Daoy (cell line): ENCODE measurements at regions not wholly inside any gene's neighbourhood (a gene's known extent, or its start where the extent isn't known, plus 50 kb on each side); places are given as distances from the start of the nearest gene placed in this dataset.
"Not testable (repeated sequence)": the region's sequence is repeated elsewhere in the genome, so short reads cannot be mapped to it uniquely, and the experiment has no call there.

ENCODE experiments used
- DNase-seq: peaks from one replicate; pipeline ENCODE4 v3.0.0-alpha.2; 2015; ENCODE audit warnings: low read depth

GRCh38 chr21:28421716-28422524 is 570.8 kb downstream of the LTN1 start:
- no peak for DNase-seq

GRCh38 chr21:28419811-28420210 is 572.9 kb downstream of the LTN1 start:
- DNase-seq = no peak

- no peak for DNase-seq
Observed at GRCh38 chr21:28418726-28419514, 573.8 kb downstream of the LTN1 start.

- DNase-seq = no peak
Observed at GRCh38 chr21:28410256-28410655, 582.4 kb downstream of the LTN1 start.

GRCh38 chr21:28402616-28402989 is 590.1 kb downstream of the LTN1 start:
- no peak for DNase-seq

- no peak for DNase-seq
Observed at GRCh38 chr21:28397040-28397439, 595.6 kb downstream of the LTN1 start.

GRCh38 chr21:28396421-28396820 is 596.3 kb downstream of the LTN1 start:
- no peak for DNase-seq

- peak; percentile 5 for DNase-seq
Observed at GRCh38 chr21:28393279-28393678, 599.4 kb downstream of the LTN1 start.

GRCh38 chr21:28391938-28392849 is 600.5 kb downstream of the LTN1 start:
- DNase-seq = no peak

GRCh38 chr21:28387220-28387619 is 605.5 kb downstream of the LTN1 start:
- DNase-seq = no peak

GRCh38 chr21:28385845-28386244 is 606.8 kb downstream of the LTN1 start:
- DNase-seq = no peak

GRCh38 chr21:28381000-28381745 is 611.5 kb downstream of the LTN1 start:
- DNase-seq = not testable (repeated sequence)

GRCh38 chr21:28380241-28380640 is 612.4 kb downstream of the LTN1 start:
- DNase-seq = no peak

- no peak for DNase-seq
Observed at GRCh38 chr21:28378026-28378425, 614.7 kb downstream of the LTN1 start.

GRCh38 chr21:28375708-28376385 is 616.8 kb downstream of the LTN1 start:
- DNase-seq = no peak

GRCh38 chr21:28374881-28375280 is 617.8 kb downstream of the LTN1 start:
- DNase-seq = no peak

GRCh38 chr21:28371713-28372112 is 621.0 kb downstream of the LTN1 start:
- DNase-seq = no peak

GRCh38 chr21:28359300-28359699 is 633.4 kb downstream of the LTN1 start:
- no peak for DNase-seq

GRCh38 chr21:28358702-28359101 is 634.0 kb downstream of the LTN1 start:
- DNase-seq = no peak

GRCh38 chr21:28358170-28358569 is 634.5 kb downstream of the LTN1 start:
- DNase-seq = no peak

GRCh38 chr21:28357743-28358142 is 634.9 kb downstream of the LTN1 start:
- no peak for DNase-seq
